ENCODE measurements at regions not wholly inside any gene's neighbourhood (a gene's known extent, or its start where the extent isn't known, plus 50 kb on each side); places are given as distances from the start of the nearest gene placed in this dataset.

GRCh38 chr10:105549731-105550130 is 908.6 kb downstream of the SORCS3 start:
- Histone ChIP-seq H3K4me3 (no peak overlapping the region), H3K36me3 (ENCODE audit: insufficient read depth) (no peaks in the 10 kb centered on the region), H3K4me2 (no peak overlapping the region), H3K4me1 (ENCODE audit: insufficient read depth) (no peaks in the 10 kb centered on the region), H3K9me2 (ENCODE audit: insufficient read depth) (peaks cover 11% of the 10 kb centered on the region), H3F3A (replicated peaks; ENCODE audit: low read depth) (no peaks in the 10 kb centered on the region), H3K27me3 (ENCODE audit: insufficient read depth) (no peaks in the 10 kb centered on the region), H3K27ac (ENCODE audit: low read depth) (no peak overlapping the region), H2AFZ (no peak overlapping the region), H3K79me2 (replicated peaks; ENCODE audit: insufficient read depth) (no peaks in the 10 kb centered on the region), H4K20me1 (replicated peaks; ENCODE audit: insufficient read depth) (no peaks in the 10 kb centered on the region)
- Mint-ChIP-seq H3K4me1 (peaks cover 2% of the 10 kb centered on the region; the same call in 2 of the 3 replicates), H3K27me3 (ENCODE audit: insufficient read depth, low read depth, poor library complexity) (peaks cover 1% of the 10 kb centered on the region), H3K36me3 (ENCODE audit: low read depth) (peaks cover 8% of the 10 kb centered on the region; the same call in 2 of the 3 replicates), H3K4me3 (no peak overlapping the region), H3K9me3 (peaks cover 11% of the 10 kb centered on the region), H3K27ac (no peak overlapping the region)
- no peak for TF ChIP-seq JUNB (IDR thresholded peaks at IDR 0.05; ENCODE audit: unreplicated experiment)
- TF ChIP-seq REST (IDR thresholded peaks at IDR 0.05; ENCODE audit: unreplicated experiment) = no peak
- TF ChIP-seq CTCF (conservative IDR thresholded peaks at IDR 0.05; ENCODE audit: low read depth in 2 of 2) = no peak
- ATAC-seq (no peak), DNase-seq (ENCODE audit: low spot score) (no peak)

DNA sequence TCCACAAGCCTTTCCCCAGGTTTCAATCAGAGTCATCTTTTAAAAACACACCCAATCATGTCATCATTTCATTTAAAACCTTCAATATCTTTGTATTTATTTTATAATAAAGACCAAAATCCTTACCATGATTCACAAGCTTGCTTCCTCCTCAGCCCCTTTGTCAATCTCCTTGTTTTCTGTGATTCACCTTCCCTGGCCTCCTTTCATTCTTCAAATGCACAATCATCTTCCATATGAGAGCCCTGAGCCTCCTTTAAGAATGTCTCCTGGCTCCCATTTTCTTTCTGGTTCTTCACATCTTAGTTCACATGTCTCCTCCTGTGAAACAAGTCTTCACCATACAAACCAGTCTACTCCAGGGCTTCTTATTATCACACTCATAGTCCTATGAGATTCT is 904.0 kb downstream of the SORCS3 start:
- Mint-ChIP-seq H3K27ac (no peak overlapping the region), H3K36me3 (ENCODE audit: low read depth) (peaks cover 7% of the 10 kb centered on the region; the same call in 2 of the 3 replicates), H3K9me3 (peaks cover 9% of the 10 kb centered on the region), H3K27me3 (ENCODE audit: insufficient read depth, low read depth, poor library complexity) (no peaks in the 10 kb centered on the region), H3K4me3 (no peak overlapping the region), H3K4me1 (peaks cover 25% of the 10 kb centered on the region)
- TF ChIP-seq CTCF (conservative IDR thresholded peaks at IDR 0.05; ENCODE audit: low read depth in 2 of 2) (no peak), REST (IDR thresholded peaks at IDR 0.05; ENCODE audit: unreplicated experiment) (no peak), POLR2AphosphoS5 (IDR thresholded peaks at IDR 0.05; ENCODE audit: low read depth) (no peak), NANOG (IDR thresholded peaks at IDR 0.05; ENCODE audit: borderline replicate concordance) (no peak), JUNB (IDR thresholded peaks at IDR 0.05; ENCODE audit: unreplicated experiment) (no peak), CREB1 (CRISPR knock-in tag; IDR thresholded peaks at IDR 0.05; ENCODE audit: low read depth) (no peak), ETS1 (IDR thresholded peaks at IDR 0.05) (no peak)
- Histone ChIP-seq H3K4me3 (no peak overlapping the region), H3K4me1 (ENCODE audit: insufficient read depth) (no peaks in the 10 kb centered on the region), H3F3A (replicated peaks; ENCODE audit: low read depth) (no peaks in the 10 kb centered on the region), H3K27me3 (ENCODE audit: insufficient read depth) (no peaks in the 10 kb centered on the region), H3K9me2 (ENCODE audit: insufficient read depth) (peaks cover 11% of the 10 kb centered on the region), H3K4me2 (no peak overlapping the region), H2AFZ (no peak overlapping the region), H3K27ac (ENCODE audit: low read depth) (no peak overlapping the region), H3K79me2 (replicated peaks; ENCODE audit: insufficient read depth) (no peaks in the 10 kb centered on the region), H3K36me3 (ENCODE audit: insufficient read depth) (no peaks in the 10 kb centered on the region), H4K20me1 (replicated peaks; ENCODE audit: insufficient read depth) (no peaks in the 10 kb centered on the region)
- DNase-seq (ENCODE audit: low spot score) (no peak), ATAC-seq (no peak)

Measured in GM23338 (cell line).